ENCODE measurements at regions not wholly inside any gene's neighbourhood (a gene's known extent, or its start where the extent isn't known, plus 50 kb on each side); places are given as distances from the start of the nearest gene placed in this dataset.

GRCh38 chr5:98275980-98276379 lies 497.5 kb upstream of the RGMB start:
- Mint-ChIP-seq H3K27ac (no peak overlapping the region), H3K9me3 (no peaks in the 10 kb centered on the region), H3K36me3 (no peaks in the 10 kb centered on the region), H3K27me3 (ENCODE audit: low read depth) (no peaks in the 10 kb centered on the region), H3K4me1 (peaks cover 19% of the 10 kb centered on the region), H3K4me3 (no peak overlapping the region)
- no peak for ATAC-seq
- no peak for DNase-seq (ENCODE audit: low spot score)
- CTCF ChIA-PET: interaction anchor here (1.0 to 1.3 kb wide), 2 partner anchors 9 to 493 kb away, joined by 3 to 4 read pairs; no protein-coding TSS in a partner anchor
- TF ChIP-seq, protein P1, sequence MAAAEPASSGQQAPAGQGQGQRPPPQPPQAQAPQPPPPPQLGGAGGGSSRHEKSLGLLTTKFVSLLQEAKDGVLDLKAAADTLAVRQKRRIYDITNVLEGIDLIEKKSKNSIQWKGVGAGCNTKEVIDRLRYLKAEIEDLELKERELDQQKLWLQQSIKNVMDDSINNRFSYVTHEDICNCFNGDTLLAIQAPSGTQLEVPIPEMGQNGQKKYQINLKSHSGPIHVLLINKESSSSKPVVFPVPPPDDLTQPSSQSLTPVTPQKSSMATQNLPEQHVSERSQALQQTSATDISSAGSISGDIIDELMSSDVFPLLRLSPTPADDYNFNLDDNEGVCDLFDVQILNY (CRISPR knock-in tag; IDR thresholded peaks at IDR 0.05): no peak
- no peak for TF ChIP-seq SMAD4 (CRISPR knock-in tag; IDR thresholded peaks at IDR 0.05)
- no peak for TF ChIP-seq ATF6 (CRISPR knock-in tag; IDR thresholded peaks at IDR 0.05)
- no peak for TF ChIP-seq IRF2 (CRISPR knock-in tag; IDR thresholded peaks at IDR 0.05; ENCODE audit: borderline replicate concordance, low read depth)
- TF ChIP-seq, protein P2, sequence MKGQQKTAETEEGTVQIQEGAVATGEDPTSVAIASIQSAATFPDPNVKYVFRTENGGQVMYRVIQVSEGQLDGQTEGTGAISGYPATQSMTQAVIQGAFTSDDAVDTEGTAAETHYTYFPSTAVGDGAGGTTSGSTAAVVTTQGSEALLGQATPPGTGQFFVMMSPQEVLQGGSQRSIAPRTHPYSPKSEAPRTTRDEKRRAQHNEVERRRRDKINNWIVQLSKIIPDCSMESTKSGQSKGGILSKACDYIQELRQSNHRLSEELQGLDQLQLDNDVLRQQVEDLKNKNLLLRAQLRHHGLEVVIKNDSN (CRISPR knock-in tag; IDR thresholded peaks at IDR 0.05): no peak
- POLR2A ChIA-PET: no interaction called here

DNA sequence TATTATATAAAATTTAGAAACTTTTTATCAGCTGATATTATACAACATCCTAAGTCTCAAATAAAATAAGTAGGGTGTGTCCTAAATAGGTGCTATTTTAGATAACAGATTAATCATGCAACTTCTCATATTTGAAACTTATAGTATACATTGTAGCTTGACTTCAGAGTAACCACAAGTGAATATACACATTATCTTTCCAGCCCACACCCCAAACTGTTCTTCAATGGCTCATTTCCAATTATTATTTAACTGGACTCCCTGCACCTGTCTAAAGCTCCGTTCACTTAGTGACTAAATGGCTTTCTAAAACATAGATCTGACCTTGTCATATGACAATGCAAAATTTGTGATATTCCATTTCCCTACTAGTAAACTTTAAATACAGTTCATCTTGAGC lies 490.9 kb upstream of the RGMB start:
- ATAC-seq (no peak), DNase-seq (ENCODE audit: low spot score) (no peak)
- ChIA-PET POLR2A (no interaction called here), CTCF (no interaction called here)
- Mint-ChIP-seq H3K27ac (no peak overlapping the region), H3K4me1 (peaks cover 9% of the 10 kb centered on the region), H3K36me3 (no peaks in the 10 kb centered on the region), H3K9me3 (no peaks in the 10 kb centered on the region), H3K4me3 (no peak overlapping the region), H3K27me3 (ENCODE audit: low read depth) (no peaks in the 10 kb centered on the region)
- TF ChIP-seq FOXP1 (CRISPR knock-in tag; IDR thresholded peaks at IDR 0.05; ENCODE audit: borderline replicate concordance) (no peak), ZNF138 (CRISPR knock-in tag; conservative IDR thresholded peaks at IDR 0.05) (no peak), TP53 (CRISPR knock-in tag; IDR thresholded peaks at IDR 0.05) (no peak)
- TF ChIP-seq, protein P3, sequence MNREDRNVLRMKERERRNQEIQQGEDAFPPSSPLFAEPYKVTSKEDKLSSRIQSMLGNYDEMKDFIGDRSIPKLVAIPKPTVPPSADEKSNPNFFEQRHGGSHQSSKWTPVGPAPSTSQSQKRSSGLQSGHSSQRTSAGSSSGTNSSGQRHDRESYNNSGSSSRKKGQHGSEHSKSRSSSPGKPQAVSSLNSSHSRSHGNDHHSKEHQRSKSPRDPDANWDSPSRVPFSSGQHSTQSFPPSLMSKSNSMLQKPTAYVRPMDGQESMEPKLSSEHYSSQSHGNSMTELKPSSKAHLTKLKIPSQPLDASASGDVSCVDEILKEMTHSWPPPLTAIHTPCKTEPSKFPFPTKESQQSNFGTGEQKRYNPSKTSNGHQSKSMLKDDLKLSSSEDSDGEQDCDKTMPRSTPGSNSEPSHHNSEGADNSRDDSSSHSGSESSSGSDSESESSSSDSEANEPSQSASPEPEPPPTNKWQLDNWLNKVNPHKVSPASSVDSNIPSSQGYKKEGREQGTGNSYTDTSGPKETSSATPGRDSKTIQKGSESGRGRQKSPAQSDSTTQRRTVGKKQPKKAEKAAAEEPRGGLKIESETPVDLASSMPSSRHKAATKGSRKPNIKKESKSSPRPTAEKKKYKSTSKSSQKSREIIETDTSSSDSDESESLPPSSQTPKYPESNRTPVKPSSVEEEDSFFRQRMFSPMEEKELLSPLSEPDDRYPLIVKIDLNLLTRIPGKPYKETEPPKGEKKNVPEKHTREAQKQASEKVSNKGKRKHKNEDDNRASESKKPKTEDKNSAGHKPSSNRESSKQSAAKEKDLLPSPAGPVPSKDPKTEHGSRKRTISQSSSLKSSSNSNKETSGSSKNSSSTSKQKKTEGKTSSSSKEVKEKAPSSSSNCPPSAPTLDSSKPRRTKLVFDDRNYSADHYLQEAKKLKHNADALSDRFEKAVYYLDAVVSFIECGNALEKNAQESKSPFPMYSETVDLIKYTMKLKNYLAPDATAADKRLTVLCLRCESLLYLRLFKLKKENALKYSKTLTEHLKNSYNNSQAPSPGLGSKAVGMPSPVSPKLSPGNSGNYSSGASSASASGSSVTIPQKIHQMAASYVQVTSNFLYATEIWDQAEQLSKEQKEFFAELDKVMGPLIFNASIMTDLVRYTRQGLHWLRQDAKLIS (CRISPR knock-in tag; IDR thresholded peaks at IDR 0.05; ENCODE audit: borderline replicate concordance): no peak

- POLR2A ChIA-PET: no interaction called here
- TF ChIP-seq IRF1 (CRISPR knock-in tag; IDR thresholded peaks at IDR 0.05) (no peak), ZSCAN18 (CRISPR knock-in tag; IDR thresholded peaks at IDR 0.05) (no peak), ZNF671 (CRISPR knock-in tag; IDR thresholded peaks at IDR 0.05) (no peak), ZBTB21 (CRISPR knock-in tag; IDR thresholded peaks at IDR 0.05; ENCODE audit: borderline replicate concordance) (no peak), EMX1 (CRISPR knock-in tag; IDR thresholded peaks at IDR 0.05) (no peak), RELA (CRISPR knock-in tag; IDR thresholded peaks at IDR 0.05; ENCODE audit: borderline replicate concordance) (no peak), FOXJ3 (CRISPR knock-in tag; IDR thresholded peaks at IDR 0.05; ENCODE audit: borderline replicate concordance) (no peak), SMAD4 (CRISPR knock-in tag; IDR thresholded peaks at IDR 0.05) (no peak), ATF6 (CRISPR knock-in tag; IDR thresholded peaks at IDR 0.05) (no peak), ZNF232 (CRISPR knock-in tag; IDR thresholded peaks at IDR 0.05) (no peak), ATF1 (CRISPR knock-in tag; IDR thresholded peaks at IDR 0.05) (no peak), IRF2 (CRISPR knock-in tag; IDR thresholded peaks at IDR 0.05; ENCODE audit: borderline replicate concordance, low read depth) (no peak)
- TF ChIP-seq, protein P4, sequence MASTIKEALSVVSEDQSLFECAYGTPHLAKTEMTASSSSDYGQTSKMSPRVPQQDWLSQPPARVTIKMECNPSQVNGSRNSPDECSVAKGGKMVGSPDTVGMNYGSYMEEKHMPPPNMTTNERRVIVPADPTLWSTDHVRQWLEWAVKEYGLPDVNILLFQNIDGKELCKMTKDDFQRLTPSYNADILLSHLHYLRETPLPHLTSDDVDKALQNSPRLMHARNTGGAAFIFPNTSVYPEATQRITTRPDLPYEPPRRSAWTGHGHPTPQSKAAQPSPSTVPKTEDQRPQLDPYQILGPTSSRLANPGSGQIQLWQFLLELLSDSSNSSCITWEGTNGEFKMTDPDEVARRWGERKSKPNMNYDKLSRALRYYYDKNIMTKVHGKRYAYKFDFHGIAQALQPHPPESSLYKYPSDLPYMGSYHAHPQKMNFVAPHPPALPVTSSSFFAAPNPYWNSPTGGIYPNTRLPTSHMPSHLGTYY (CRISPR knock-in tag; IDR thresholded peaks at IDR 0.05): no peak
- Mint-ChIP-seq H3K4me1 (peaks cover 7% of the 10 kb centered on the region), H3K9me3 (no peaks in the 10 kb centered on the region), H3K36me3 (no peaks in the 10 kb centered on the region), H3K27ac (no peak overlapping the region), H3K4me3 (no peak overlapping the region), H3K27me3 (ENCODE audit: low read depth) (no peaks in the 10 kb centered on the region)
- CTCF ChIA-PET: no interaction called here
- ATAC-seq: no peak
- DNase-seq (ENCODE audit: low spot score): no peak
Observed at GRCh38 chr5:98292496-98292895, 481.0 kb upstream of the RGMB start.

Data from WTC11 (cell line).